Effector memory CD8-positive, alpha-beta T cell (primary cell): ENCODE measurements at regions not wholly inside any gene's neighbourhood (a gene's known extent, or its start where the extent isn't known, plus 50 kb on each side); places are given as distances from the start of the nearest gene placed in this dataset.

ENCODE experiments used
- ATAC-seq: fragments of 150-1000 bp; cut with Tn5 transposase; replicated peaks from 2 replicates; pipeline ENCODE4 v1.10.0; 2021; ENCODE audit warnings: mild to moderate bottlenecking, moderate library complexity
- DNase-seq, 3 experiments: peaks; one replicate each; pipeline ENCODE4 v3.0.0; 2021
- H3K27ac Mint-ChIP-seq, 2 donors: one replicate each; pipeline ENCODE4 v1.8.0; 2022; ENCODE audit warnings: mild to moderate bottlenecking in 2 of 2, mixed read lengths in 2 of 2, moderate library complexity in 2 of 2
- H3K27me3 Mint-ChIP-seq, 2 donors: one replicate each; pipeline ENCODE4 v1.8.0; 2022; ENCODE audit warnings: mixed read lengths in 2 of 2
- H3K36me3 Mint-ChIP-seq: one replicate; pipeline ENCODE4 v1.8.0; 2022; ENCODE audit warnings: mild to moderate bottlenecking, moderate library complexity, mixed read lengths; ENCODE audit not compliant: insufficient read depth
- H3K4me1 Mint-ChIP-seq, 2 donors: one replicate each; pipeline ENCODE4 v1.8.0; 2022; ENCODE audit warnings: low read depth in 2 of 2, mixed read lengths in 2 of 2
- H3K4me3 Mint-ChIP-seq, 2 donors: one replicate each; pipeline ENCODE4 v1.8.0; 2022; ENCODE audit warnings: mild to moderate bottlenecking in 2 of 2, mixed read lengths in 2 of 2, moderate library complexity in 2 of 2
- H3K9me3 Mint-ChIP-seq, 2 donors: one replicate each; pipeline ENCODE4 v1.8.0; 2022; ENCODE audit warnings: mixed read lengths in 2 of 2

- Mint-ChIP-seq H3K4me3 (no peak overlapping the region), H3K27me3 (peaks cover 11 to 23% of the 10 kb centered on the region in 2 donors), H3K9me3 (peaks cover 5% of the 10 kb centered on the region in 2 donors), H3K4me1 (no peaks in the 10 kb centered on the region), H3K36me3 (no peaks in the 10 kb centered on the region), H3K27ac (no peak overlapping the region)
- DNase-seq (no peak), ATAC-seq (no peak)
Measured at GRCh38 chr3:66165660-66166059, 55.1 kb upstream of the SLC25A26 start.

- Mint-ChIP-seq H3K9me3 (peaks cover 5% of the 10 kb centered on the region in 2 donors), H3K4me3 (no peak overlapping the region), H3K27me3 (peaks cover 13 to 23% of the 10 kb centered on the region in 2 donors), H3K4me1 (no peaks in the 10 kb centered on the region), H3K27ac (no peak overlapping the region), H3K36me3 (no peaks in the 10 kb centered on the region)
- ATAC-seq: no peak
- DNase-seq: no peak
Measured at GRCh38 chr3:66164155-66164554, 56.6 kb upstream of the SLC25A26 start.

GRCh38 chr3:66163222-66163621, 57.6 kb upstream of the SLC25A26 start:
- Mint-ChIP-seq H3K4me1 (no peaks in the 10 kb centered on the region), H3K4me3 (no peak overlapping the region), H3K36me3 (no peaks in the 10 kb centered on the region), H3K27ac (no peak overlapping the region), H3K27me3 (peaks cover 21 to 29% of the 10 kb centered on the region in 2 donors), H3K9me3 (peaks cover 5% of the 10 kb centered on the region in 2 donors)
- ATAC-seq (no peak), DNase-seq (no peak)

- Mint-ChIP-seq H3K36me3 (no peaks in the 10 kb centered on the region), H3K9me3 (peaks cover 5% of the 10 kb centered on the region in 2 donors), H3K4me3 (no peak overlapping the region), H3K27me3 (peaks cover 22 to 29% of the 10 kb centered on the region in 2 donors), H3K27ac (no peak overlapping the region), H3K4me1 (no peaks in the 10 kb centered on the region)
- no peak for DNase-seq
- ATAC-seq: no peak
Measured at GRCh38 chr3:66162766-66163165, 58.0 kb upstream of the SLC25A26 start.

GRCh38 chr3:66158933-66159683, 61.7 kb upstream of the SLC25A26 start:
- Mint-ChIP-seq H3K4me3 (no peak overlapping the region), H3K27me3 (peaks cover 23 to 36% of the 10 kb centered on the region in 2 donors), H3K9me3 (peaks cover 0 to 2% of the 10 kb centered on the region in 2 donors), H3K27ac (no peak overlapping the region), H3K4me1 (no peaks in the 10 kb centered on the region), H3K36me3 (no peaks in the 10 kb centered on the region)
- no peak for ATAC-seq
- DNase-seq: no peak

- Mint-ChIP-seq H3K36me3 (no peaks in the 10 kb centered on the region), H3K9me3 (no peaks in the 10 kb centered on the region), H3K27me3 (peaks cover 20 to 40% of the 10 kb centered on the region in 2 donors), H3K27ac (no peak overlapping the region), H3K4me3 (no peak overlapping the region), H3K4me1 (no peaks in the 10 kb centered on the region)
- ATAC-seq (no peak), DNase-seq (no peak)
Measured at GRCh38 chr3:66154444-66154861, 66.3 kb upstream of the SLC25A26 start.

GRCh38 chr3:66153481-66154443, 67.0 kb upstream of the SLC25A26 start:
- Mint-ChIP-seq H3K9me3 (no peaks in the 10 kb centered on the region), H3K4me1 (no peaks in the 10 kb centered on the region), H3K27me3 (peaks cover 19 to 40% of the 10 kb centered on the region in 2 donors), H3K27ac (no peak overlapping the region), H3K4me3 (no peak overlapping the region), H3K36me3 (no peaks in the 10 kb centered on the region)
- DNase-seq (no peak), ATAC-seq (no peak)

GRCh38 chr3:66152336-66152735, 68.5 kb upstream of the SLC25A26 start:
- DNase-seq (no peak), ATAC-seq (no peak)
- Mint-ChIP-seq H3K27me3 (peaks cover 14 to 48% of the 10 kb centered on the region in 2 donors), H3K4me1 (no peaks in the 10 kb centered on the region), H3K9me3 (no peaks in the 10 kb centered on the region), H3K4me3 (no peak overlapping the region), H3K36me3 (peaks cover 3% of the 10 kb centered on the region), H3K27ac (no peak overlapping the region)

GRCh38 chr3:66150977-66151376, 69.8 kb upstream of the SLC25A26 start:
- no peak for DNase-seq
- Mint-ChIP-seq H3K36me3 (peaks cover 3% of the 10 kb centered on the region), H3K9me3 (no peaks in the 10 kb centered on the region)

GRCh38 chr3:66149269-66149668, 71.5 kb upstream of the SLC25A26 start:
- no peak for ATAC-seq
- Mint-ChIP-seq H3K4me3 (no peak overlapping the region), H3K27ac (no peak overlapping the region), H3K36me3 (peaks cover 3% of the 10 kb centered on the region), H3K9me3 (no peaks in the 10 kb centered on the region), H3K4me1 (no peaks in the 10 kb centered on the region), H3K27me3 (peaks cover 6 to 54% of the 10 kb centered on the region in 2 donors)
- no peak for DNase-seq

More at GRCh38 chr3:66150977-66151376, 69.8 kb upstream of the SLC25A26 start:
- no peak for ATAC-seq
- Mint-ChIP-seq H3K4me3 (no peak overlapping the region), H3K4me1 (no peaks in the 10 kb centered on the region), H3K27me3 (peaks cover 12 to 48% of the 10 kb centered on the region in 2 donors), H3K27ac (no peak overlapping the region)

- Mint-ChIP-seq H3K4me1 (no peaks in the 10 kb centered on the region), H3K27ac (no peak overlapping the region), H3K4me3 (no peak overlapping the region), H3K9me3 (no peaks in the 10 kb centered on the region), H3K27me3 (peaks cover 18 to 47% of the 10 kb centered on the region in 2 donors), H3K36me3 (peaks cover 3% of the 10 kb centered on the region)
- ATAC-seq (no peak), DNase-seq (no peak)
Measured at GRCh38 chr3:66145408-66145733, 75.4 kb upstream of the SLC25A26 start.

GRCh38 chr3:66144568-66145407, 76.0 kb upstream of the SLC25A26 start:
- Mint-ChIP-seq H3K36me3 (peaks cover 3% of the 10 kb centered on the region), H3K4me3 (no peak overlapping the region), H3K4me1 (no peaks in the 10 kb centered on the region), H3K9me3 (no peaks in the 10 kb centered on the region), H3K27me3 (peaks cover 18 to 53% of the 10 kb centered on the region in 2 donors), H3K27ac (no peak overlapping the region)
- ATAC-seq (no peak), DNase-seq (no peak)

- Mint-ChIP-seq H3K4me1 (no peaks in the 10 kb centered on the region), H3K9me3 (no peaks in the 10 kb centered on the region), H3K36me3 (no peaks in the 10 kb centered on the region), H3K27me3 (peaks cover 18 to 48% of the 10 kb centered on the region in 2 donors), H3K27ac (no peak overlapping the region), H3K4me3 (no peak overlapping the region)
- DNase-seq: no peak
- ATAC-seq: no peak
Measured at GRCh38 chr3:66142079-66142478, 78.7 kb upstream of the SLC25A26 start.
